WERI-Rb-1 (cell line): ENCODE measurements at regions not wholly inside any gene's neighbourhood (a gene's known extent, or its start where the extent isn't known, plus 50 kb on each side); places are given as distances from the start of the nearest gene placed in this dataset.
"Not testable (repeated sequence)": the region's sequence is repeated elsewhere in the genome, so short reads cannot be mapped to it uniquely, and the experiment has no call there.

ENCODE experiments used
- DNase-seq: peaks from one replicate; pipeline ENCODE4 v3.0.0-alpha.2; 2020
- H3K27ac ChIP-seq: fragments of 250-450 bp; sonication (Bioruptor Pico); 2 replicates; pipeline ENCODE4 v1.5.1; 2020; ENCODE audit warnings: mild to moderate bottlenecking, moderate library complexity
- H3K27me3 ChIP-seq: fragments of 250-450 bp; sonication (Bioruptor Pico); 2 replicates; pipeline ENCODE4 v1.5.1; 2021; ENCODE audit warnings: mild to moderate bottlenecking, low read depth, moderate library complexity; ENCODE audit not compliant: insufficient read depth, severe bottlenecking
- H3K36me3 ChIP-seq: fragments of 250-450 bp; sonication (Bioruptor Pico); 2 replicates; pipeline ENCODE4 v1.5.1; 2020; ENCODE audit warnings: mild to moderate bottlenecking, moderate library complexity
- H3K4me3 ChIP-seq: 2 replicates; pipeline ENCODE4 v1.5.1; 2011; ENCODE audit warnings: low read depth, mild to moderate bottlenecking, control low read depth, low read length
- H3K9me3 ChIP-seq: fragments of 250-450 bp; sonication (Bioruptor Pico); 2 replicates; pipeline ENCODE4 v1.5.1; 2021; ENCODE audit warnings: mild to moderate bottlenecking, moderate library complexity; ENCODE audit not compliant: severe bottlenecking
- TF ChIP-seq, protein P1 (sequence below): IDR thresholded peaks from 2 replicates; pipeline ENCODE4 v1.5.1; 2011; ENCODE audit warnings: low read depth, mild to moderate bottlenecking, control low read depth, inconsistent platforms, low read length

GRCh38 chrX:16067886-16068515 lies 55.4 kb upstream of the GRPR start:
- Histone ChIP-seq H3K27me3 (peaks cover 19% of the 10 kb centered on the region), H3K4me3 (no peak overlapping the region), H3K36me3 (no peaks in the 10 kb centered on the region), H3K27ac (no peak overlapping the region), H3K9me3 (no peaks in the 10 kb centered on the region)
- no peak for DNase-seq
- TF ChIP-seq, protein P1, sequence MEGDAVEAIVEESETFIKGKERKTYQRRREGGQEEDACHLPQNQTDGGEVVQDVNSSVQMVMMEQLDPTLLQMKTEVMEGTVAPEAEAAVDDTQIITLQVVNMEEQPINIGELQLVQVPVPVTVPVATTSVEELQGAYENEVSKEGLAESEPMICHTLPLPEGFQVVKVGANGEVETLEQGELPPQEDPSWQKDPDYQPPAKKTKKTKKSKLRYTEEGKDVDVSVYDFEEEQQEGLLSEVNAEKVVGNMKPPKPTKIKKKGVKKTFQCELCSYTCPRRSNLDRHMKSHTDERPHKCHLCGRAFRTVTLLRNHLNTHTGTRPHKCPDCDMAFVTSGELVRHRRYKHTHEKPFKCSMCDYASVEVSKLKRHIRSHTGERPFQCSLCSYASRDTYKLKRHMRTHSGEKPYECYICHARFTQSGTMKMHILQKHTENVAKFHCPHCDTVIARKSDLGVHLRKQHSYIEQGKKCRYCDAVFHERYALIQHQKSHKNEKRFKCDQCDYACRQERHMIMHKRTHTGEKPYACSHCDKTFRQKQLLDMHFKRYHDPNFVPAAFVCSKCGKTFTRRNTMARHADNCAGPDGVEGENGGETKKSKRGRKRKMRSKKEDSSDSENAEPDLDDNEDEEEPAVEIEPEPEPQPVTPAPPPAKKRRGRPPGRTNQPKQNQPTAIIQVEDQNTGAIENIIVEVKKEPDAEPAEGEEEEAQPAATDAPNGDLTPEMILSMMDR, result no peak

GRCh38 chrX:16063921-16064320 lies 59.4 kb upstream of the GRPR start:
- H3K36me3 ChIP-seq, result no peaks in the 10 kb centered on the region
- peaks cover 21% of the 10 kb centered on the region for H3K27me3 ChIP-seq
- H3K4me3 ChIP-seq, result no peak overlapping the region
- TF ChIP-seq, protein P1, result no peak
- H3K9me3 ChIP-seq, result no peaks in the 10 kb centered on the region
- no peak overlapping the region for H3K27ac ChIP-seq
- DNase-seq, result no peak

- no peak for DNase-seq
- H3K27ac ChIP-seq, result no peak overlapping the region
- TF ChIP-seq, protein P1, result no peak
These were observed 60.2 kb upstream of the GRPR start for GRCh38 chrX:16063141-16063540.

GRCh38 chrX:16061296-16061695 lies 62.1 kb upstream of the GRPR start:
- no peak for DNase-seq
- H3K9me3 ChIP-seq, result no peaks in the 10 kb centered on the region
- H3K27me3 ChIP-seq, result peaks cover 14% of the 10 kb centered on the region
- no peaks in the 10 kb centered on the region for H3K36me3 ChIP-seq
- H3K4me3 ChIP-seq, result no peak overlapping the region
- TF ChIP-seq, protein P1, result no peak
- no peak overlapping the region for H3K27ac ChIP-seq

More at GRCh38 chrX:16063141-16063540, 60.2 kb upstream of the GRPR start:
- no peaks in the 10 kb centered on the region for H3K9me3 ChIP-seq
- no peaks in the 10 kb centered on the region for H3K36me3 ChIP-seq
- no peak overlapping the region for H3K4me3 ChIP-seq
- H3K27me3 ChIP-seq, result peaks cover 21% of the 10 kb centered on the region

- Histone ChIP-seq H3K4me3 (no peak overlapping the region), H3K36me3 (no peaks in the 10 kb centered on the region), H3K27ac (no peak overlapping the region), H3K9me3 (no peaks in the 10 kb centered on the region), H3K27me3 (peaks cover 12% of the 10 kb centered on the region)
- DNase-seq, result no peak
- TF ChIP-seq, protein P1, result no peak
These were observed 63.1 kb upstream of the GRPR start for GRCh38 chrX:16060252-16060651.

- not testable (repeated sequence) for H3K9me3 ChIP-seq, H3K4me3 ChIP-seq, H3K27ac ChIP-seq, H3K36me3 ChIP-seq, DNase-seq
- H3K27me3 ChIP-seq, result peaks cover 28% of the 10 kb centered on the region
These were observed 74.2 kb upstream of the GRPR start for GRCh38 chrX:16049126-16049525.
